Adrenal gland (tissue), 5 donors: ENCODE measurements at regions not wholly inside any gene's neighbourhood (a gene's known extent, or its start where the extent isn't known, plus 50 kb on each side); places are given as distances from the start of the nearest gene placed in this dataset.

Experiments
- CTCF ChIP-seq, 6 experiments: fragments of 450-650 bp in 4 of 6; fragments of 200-600 bp in 2 of 6; sonication (generic) in 1 of 6; IDR thresholded peaks; 1 replicate in 5 of 6; 2 replicates in 1 of 6; pipeline versions ENCODE4 v1.5.1 to v1.8.0; 2016 to 2021; ENCODE audit warnings: antibody characterized with exemption in 6 of 6, mild to moderate bottlenecking in 2 of 6, moderate library complexity in 1 of 6
- POLR2A ChIP-seq, 2 donors: fragments of 450-650 bp; IDR thresholded peaks; one replicate each; pipeline ENCODE4 v1.6.1; 2017; ENCODE audit warnings: antibody characterized with exemption in 2 of 2, mild to moderate bottlenecking in 2 of 2, moderate library complexity in 1 of 2
- donor health status: DM: no; HTN: no; CAD: no.

- TF ChIP-seq CTCF (IDR thresholded peaks at IDR 0.05) (no peak), POLR2A (IDR thresholded peaks at IDR 0.05) (no peak)
Measured at GRCh38 chr6:26149240-26149639, 62.0 kb downstream of the HFE start.
